OCI-LY1 (cell line): ENCODE measurements at regions not wholly inside any gene's neighbourhood (a gene's known extent, or its start where the extent isn't known, plus 50 kb on each side); places are given as distances from the start of the nearest gene placed in this dataset.

Source experiments
- H2AFZ ChIP-seq: fragments of 200-600 bp; sonication (generic), shearing (Covaris generic); 2 replicates; pipeline ENCODE4 v1.6.0; 2014; ENCODE audit warnings: antibody characterized with exemption, mild to moderate bottlenecking, low read length
- H3F3A ChIP-seq: fragments of 200-600 bp; sonication (generic), shearing (Covaris generic); 2 replicates; pipeline ENCODE4 v1.6.0; 2014; ENCODE audit warnings: mild to moderate bottlenecking, antibody characterized with exemption, low read length, moderate library complexity; ENCODE audit not compliant: insufficient read depth
- H3K27ac ChIP-seq: fragments of 200-600 bp; sonication (generic); 2 replicates; pipeline ENCODE4 v1.5.1; 2014; ENCODE audit warnings: low read length, mixed run types, mild to moderate bottlenecking, low read depth; ENCODE audit not compliant: poor library complexity, severe bottlenecking
- H3K27me3 ChIP-seq: fragments of 200-600 bp; sonication (generic); 2 replicates; pipeline ENCODE4 v1.6.0; 2014; ENCODE audit warnings: antibody characterized with exemption, mild to moderate bottlenecking, low read length, moderate library complexity; ENCODE audit not compliant: insufficient read depth
- H3K36me3 ChIP-seq: fragments of 200-600 bp; sonication (generic); 2 replicates; pipeline ENCODE4 v1.6.1; 2014; ENCODE audit warnings: mild to moderate bottlenecking, antibody characterized with exemption, low read length, moderate library complexity, mixed read lengths; ENCODE audit not compliant: insufficient read depth
- H3K4me1 ChIP-seq: fragments of 200-600 bp; sonication (generic); 2 replicates; pipeline ENCODE4 v1.5.1; 2014; ENCODE audit warnings: mild to moderate bottlenecking, low read length, moderate library complexity; ENCODE audit not compliant: insufficient read depth, severe bottlenecking
- H3K4me2 ChIP-seq: fragments of 200-600 bp; sonication (generic), shearing (Covaris generic); 2 replicates; pipeline ENCODE4 v1.6.1; 2014; ENCODE audit warnings: low read length
- H3K4me3 ChIP-seq: fragments of 200-600 bp; sonication (generic); 2 replicates; pipeline ENCODE4 v1.5.1; 2014; ENCODE audit warnings: low read length, low read depth, mild to moderate bottlenecking, mixed read lengths; ENCODE audit not compliant: poor library complexity, severe bottlenecking
- H3K79me2 ChIP-seq: fragments of 200-600 bp; shearing (Covaris generic); 2 replicates; pipeline ENCODE4 v1.6.1; 2016; ENCODE audit warnings: mixed run types, low read length, mixed read lengths; ENCODE audit not compliant: insufficient read depth
- H3K9ac ChIP-seq: fragments of 200-600 bp; sonication (generic), shearing (Covaris generic); 2 replicates; pipeline ENCODE4 v1.6.1; 2014; ENCODE audit warnings: mild to moderate bottlenecking, low read length, mixed read lengths
- H3K9me2 ChIP-seq: fragments of 200-600 bp; sonication (generic), shearing (Covaris generic); 2 replicates; pipeline ENCODE4 v1.6.1; 2014; ENCODE audit warnings: low read depth, mild to moderate bottlenecking, low read length, mixed read lengths
- H3K9me3 ChIP-seq: fragments of 200-600 bp; shearing (Covaris generic); 2 replicates; pipeline ENCODE4 v1.6.1; 2014; ENCODE audit warnings: low read length, mixed read lengths
- H4K20me1 ChIP-seq: fragments of 200-600 bp; sonication (generic), shearing (Covaris generic); 2 replicates; pipeline ENCODE4 v1.6.0; 2016; ENCODE audit warnings: mild to moderate bottlenecking, low read length; ENCODE audit not compliant: insufficient read depth
- CTCF ChIP-seq: fragments of 200-600 bp; sonication (generic), shearing (Covaris generic); IDR thresholded peaks from 2 replicates; pipeline ENCODE4 v1.5.1; 2017; ENCODE audit warnings: mild to moderate bottlenecking, antibody characterized with exemption, low read length, moderate library complexity, mixed read lengths
- EZH2 ChIP-seq: fragments of 200-600 bp; sonication (generic), shearing (Covaris generic); IDR thresholded peaks from 2 replicates; pipeline ENCODE4 v1.8.0; 2017; ENCODE audit warnings: borderline replicate concordance, mixed run types, mild to moderate bottlenecking, antibody characterized with exemption, low read length, moderate library complexity, mixed read lengths

- Histone ChIP-seq H3K9me2 (no peaks in the 10 kb centered on the region), H3K4me3 (no peak overlapping the region), H3K4me2 (no peak overlapping the region), H3K9ac (no peak overlapping the region), H2AFZ (no peak overlapping the region), H3F3A (no peaks in the 10 kb centered on the region), H3K4me1 (no peaks in the 10 kb centered on the region), H4K20me1 (no peaks in the 10 kb centered on the region), H3K27ac (no peak overlapping the region), H3K36me3 (no peaks in the 10 kb centered on the region), H3K27me3 (no peaks in the 10 kb centered on the region), H3K9me3 (no peaks in the 10 kb centered on the region), H3K79me2 (no peaks in the 10 kb centered on the region)
- TF ChIP-seq CTCF (no peak), EZH2 (no peak)
These were observed 310.2 kb downstream of the ASMT start for GRCh38 chrX:1925053-1925481.

- Histone ChIP-seq H3K79me2 (no peaks in the 10 kb centered on the region), H3K9me2 (no peaks in the 10 kb centered on the region), H3K27ac (no peak overlapping the region), H4K20me1 (no peaks in the 10 kb centered on the region), H3K9me3 (no peaks in the 10 kb centered on the region), H3F3A (no peaks in the 10 kb centered on the region), H3K9ac (no peak overlapping the region), H3K4me1 (no peaks in the 10 kb centered on the region), H3K27me3 (no peaks in the 10 kb centered on the region), H3K4me2 (no peak overlapping the region), H3K36me3 (no peaks in the 10 kb centered on the region), H2AFZ (no peak overlapping the region), H3K4me3 (no peak overlapping the region)
- TF ChIP-seq EZH2: no peak
- no peak for TF ChIP-seq CTCF
These were observed 313.9 kb downstream of the ASMT start for GRCh38 chrX:1928805-1929204.

- Histone ChIP-seq H3K27ac (no peak overlapping the region), H3K4me2 (no peak overlapping the region)
These were observed 317.4 kb downstream of the ASMT start for GRCh38 chrX:1932231-1932630.

More at GRCh38 chrX:1932231-1932630, 317.4 kb downstream of the ASMT start:
- no peaks in the 10 kb centered on the region for H3K9me3 ChIP-seq
- H3K4me1 ChIP-seq: no peaks in the 10 kb centered on the region
- H2AFZ ChIP-seq: no peak overlapping the region
- no peaks in the 10 kb centered on the region for H3K9me2 ChIP-seq
- H4K20me1 ChIP-seq: no peaks in the 10 kb centered on the region
- H3K79me2 ChIP-seq: no peaks in the 10 kb centered on the region
- no peaks in the 10 kb centered on the region for H3K36me3 ChIP-seq
- H3F3A ChIP-seq: no peaks in the 10 kb centered on the region
- H3K27me3 ChIP-seq: no peaks in the 10 kb centered on the region
- TF ChIP-seq EZH2: no peak
- no peak for TF ChIP-seq CTCF
- no peak overlapping the region for H3K9ac ChIP-seq
- no peak overlapping the region for H3K4me3 ChIP-seq
